ENCODE measurements at regions not wholly inside any gene's neighbourhood (a gene's known extent, or its start where the extent isn't known, plus 50 kb on each side); places are given as distances from the start of the nearest gene placed in this dataset.

GRCh38 chr5:167822241-167822640, 469.2 kb upstream of the WWC1 start:
- H3K27ac ChIP-seq, result no peak overlapping the region
- H3K36me3 ChIP-seq (ENCODE audit: insufficient read depth, low read length), result no peaks in the 10 kb centered on the region
- H3K9me3 ChIP-seq (ENCODE audit: low read depth, low read length), result no peaks in the 10 kb centered on the region
- no peak overlapping the region for H3K4me3 ChIP-seq
- no peak for DNase-seq (ENCODE audit: low read depth, low spot score)
- no peak overlapping the region for H3K9ac ChIP-seq (ENCODE audit: insufficient read length)
- no peak for TF ChIP-seq EZH2 (IDR thresholded peaks at IDR 0.05)
- no peak for TF ChIP-seq POLR2AphosphoS5 (IDR thresholded peaks at IDR 0.05; ENCODE audit: borderline replicate concordance, low read depth, low read length)
- TF ChIP-seq FOXP2 (optimal IDR thresholded peaks at IDR 0.05; ENCODE audit: control extremely low read depth, extremely low read length, insufficient read depth), result no peak

GRCh38 chr5:167823405-167823804, 468.0 kb upstream of the WWC1 start:
- no peak overlapping the region for H3K4me3 ChIP-seq
- DNase-seq (ENCODE audit: low read depth, low spot score), result no peak
- H3K9ac ChIP-seq (ENCODE audit: insufficient read length), result no peak overlapping the region
- no peak overlapping the region for H3K27ac ChIP-seq
- H3K9me3 ChIP-seq (ENCODE audit: low read depth, low read length), result no peaks in the 10 kb centered on the region
- no peak for TF ChIP-seq FOXP2 (optimal IDR thresholded peaks at IDR 0.05; ENCODE audit: control extremely low read depth, extremely low read length, insufficient read depth)
- TF ChIP-seq EZH2 (IDR thresholded peaks at IDR 0.05), result no peak
- no peaks in the 10 kb centered on the region for H3K36me3 ChIP-seq (ENCODE audit: insufficient read depth, low read length)

DNA sequence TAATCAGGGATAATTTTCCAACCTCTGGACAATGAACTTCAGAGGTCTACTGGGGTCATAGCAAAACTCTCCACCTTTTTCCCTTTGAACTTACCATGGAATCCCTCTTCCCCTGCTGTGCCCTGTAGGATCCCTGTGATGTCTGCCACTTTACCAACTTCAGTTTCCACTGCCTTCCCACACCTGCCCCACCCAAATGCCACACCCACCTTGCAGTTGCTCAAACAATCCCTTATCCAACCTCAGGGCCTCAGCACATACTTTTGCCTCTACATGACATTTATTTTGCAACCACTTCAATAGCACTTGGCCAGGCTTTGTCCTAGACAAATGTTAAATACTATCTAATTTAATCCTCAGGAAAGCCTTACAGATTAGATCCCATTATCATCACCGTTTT, 463.7 kb upstream of the WWC1 start:
- no peak overlapping the region for H3K27ac ChIP-seq
- H3K9me3 ChIP-seq (ENCODE audit: low read depth, low read length), result no peaks in the 10 kb centered on the region
- H3K36me3 ChIP-seq (ENCODE audit: insufficient read depth, low read length), result no peaks in the 10 kb centered on the region
- TF ChIP-seq EZH2 (IDR thresholded peaks at IDR 0.05), result no peak
- TF ChIP-seq POLR2AphosphoS5 (IDR thresholded peaks at IDR 0.05; ENCODE audit: borderline replicate concordance, low read depth, low read length), result no peak
- TF ChIP-seq FOXP2 (optimal IDR thresholded peaks at IDR 0.05; ENCODE audit: control extremely low read depth, extremely low read length, insufficient read depth), result no peak
- no peak overlapping the region for H3K4me3 ChIP-seq
- DNase-seq (ENCODE audit: low read depth, low spot score), result no peak
- H3K9ac ChIP-seq (ENCODE audit: insufficient read length), result no peak overlapping the region

- Histone ChIP-seq H3K9me3 (ENCODE audit: low read depth, low read length) (no peaks in the 10 kb centered on the region), H3K9ac (ENCODE audit: insufficient read length) (no peak overlapping the region), H3K4me3 (no peak overlapping the region), H3K27ac (no peak overlapping the region), H3K36me3 (ENCODE audit: insufficient read depth, low read length) (no peaks in the 10 kb centered on the region)
- no peak for DNase-seq (ENCODE audit: low read depth, low spot score)
- TF ChIP-seq EZH2 (IDR thresholded peaks at IDR 0.05), result no peak
- TF ChIP-seq FOXP2 (optimal IDR thresholded peaks at IDR 0.05; ENCODE audit: control extremely low read depth, extremely low read length, insufficient read depth), result no peak
- no peak for TF ChIP-seq POLR2AphosphoS5 (IDR thresholded peaks at IDR 0.05; ENCODE audit: borderline replicate concordance, low read depth, low read length)
Observed at GRCh38 chr5:167831754-167832504, 459.5 kb upstream of the WWC1 start.

- no peak for DNase-seq (ENCODE audit: low read depth, low spot score)
- no peak overlapping the region for H3K9ac ChIP-seq (ENCODE audit: insufficient read length)
- no peak overlapping the region for H3K4me3 ChIP-seq
- no peak overlapping the region for H3K27ac ChIP-seq
- H3K9me3 ChIP-seq (ENCODE audit: low read depth, low read length), result no peaks in the 10 kb centered on the region
- TF ChIP-seq FOXP2 (optimal IDR thresholded peaks at IDR 0.05; ENCODE audit: control extremely low read depth, extremely low read length, insufficient read depth), result no peak
- TF ChIP-seq EZH2 (IDR thresholded peaks at IDR 0.05), result no peak
- no peak for TF ChIP-seq POLR2AphosphoS5 (IDR thresholded peaks at IDR 0.05; ENCODE audit: borderline replicate concordance, low read depth, low read length)
- no peaks in the 10 kb centered on the region for H3K36me3 ChIP-seq (ENCODE audit: insufficient read depth, low read length)
Observed at GRCh38 chr5:167832609-167833008, 458.8 kb upstream of the WWC1 start.

DNA sequence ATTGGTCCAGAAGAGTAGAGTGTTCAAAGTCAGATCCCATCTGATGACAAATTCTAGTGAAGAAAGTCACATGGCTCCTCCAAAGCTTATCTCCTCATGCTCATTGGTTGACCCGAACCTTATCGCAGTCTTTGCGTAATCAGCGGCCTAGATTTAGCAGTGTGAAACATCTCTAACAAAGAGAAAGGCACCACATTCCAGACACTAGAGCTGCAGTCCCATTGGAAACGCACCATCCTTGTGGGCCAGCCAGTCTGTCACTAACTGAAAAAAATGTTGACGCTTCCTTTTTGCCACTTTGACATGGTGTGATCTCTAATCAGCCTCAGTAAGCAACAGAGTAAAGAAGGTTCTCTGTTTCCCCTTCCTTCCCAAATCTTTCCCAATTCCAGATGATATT, 458.0 kb upstream of the WWC1 start:
- H3K4me3 ChIP-seq, result no peak overlapping the region
- no peaks in the 10 kb centered on the region for H3K36me3 ChIP-seq (ENCODE audit: insufficient read depth, low read length)
- no peak overlapping the region for H3K9ac ChIP-seq (ENCODE audit: insufficient read length)
- no peak overlapping the region for H3K27ac ChIP-seq
- DNase-seq (ENCODE audit: low read depth, low spot score), result no peak
- TF ChIP-seq POLR2AphosphoS5 (IDR thresholded peaks at IDR 0.05; ENCODE audit: borderline replicate concordance, low read depth, low read length) (no peak), EZH2 (IDR thresholded peaks at IDR 0.05) (no peak), FOXP2 (optimal IDR thresholded peaks at IDR 0.05; ENCODE audit: control extremely low read depth, extremely low read length, insufficient read depth) (no peak)
- H3K9me3 ChIP-seq (ENCODE audit: low read depth, low read length), result no peaks in the 10 kb centered on the region

DNA sequence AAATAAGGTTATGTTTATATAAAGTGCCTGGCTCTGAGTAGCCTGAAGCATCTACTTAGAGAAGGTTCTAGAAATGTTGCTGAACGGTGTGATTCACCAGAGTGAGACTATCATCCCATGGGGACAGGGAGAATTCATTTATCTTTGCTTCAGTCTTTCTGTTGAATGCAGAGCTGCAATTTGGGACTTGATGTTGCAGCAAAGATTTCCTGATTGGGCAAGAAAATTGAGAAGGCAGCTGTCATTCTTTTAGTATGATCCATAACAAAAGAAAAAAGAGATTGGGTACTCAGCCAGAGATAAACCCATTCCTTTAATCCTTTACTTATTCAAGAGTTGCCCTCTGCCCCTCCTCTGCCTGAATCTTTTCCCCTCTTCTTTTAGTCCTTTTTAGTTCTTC, 456.3 kb upstream of the WWC1 start:
- no peaks in the 10 kb centered on the region for H3K9me3 ChIP-seq (ENCODE audit: low read depth, low read length)

DNA sequence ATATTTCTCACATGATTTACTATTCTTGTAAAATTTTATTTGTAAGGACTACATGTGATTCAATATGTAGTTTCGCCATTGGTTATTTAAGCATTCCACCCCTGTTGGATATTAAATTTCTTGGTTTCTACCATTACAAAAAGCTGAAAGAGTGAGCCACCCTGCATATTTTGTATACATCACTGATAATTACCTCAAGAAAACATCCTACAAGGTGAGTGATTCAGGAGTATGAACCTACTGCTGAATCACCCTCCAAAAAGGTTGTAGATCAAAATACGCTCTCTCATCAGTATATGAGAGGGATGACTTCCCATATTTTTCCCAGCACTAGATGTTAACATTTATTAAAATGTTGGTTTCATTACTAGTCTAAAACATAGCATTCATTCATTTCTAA, 454.3 kb upstream of the WWC1 start:
- Histone ChIP-seq H3K9me3 (ENCODE audit: low read depth, low read length) (no peaks in the 10 kb centered on the region), H3K4me3 (no peak overlapping the region), H3K36me3 (ENCODE audit: insufficient read depth, low read length) (no peaks in the 10 kb centered on the region), H3K27ac (no peak overlapping the region), H3K9ac (ENCODE audit: insufficient read length) (no peak overlapping the region)
- TF ChIP-seq POLR2AphosphoS5 (IDR thresholded peaks at IDR 0.05; ENCODE audit: borderline replicate concordance, low read depth, low read length) (no peak), EZH2 (IDR thresholded peaks at IDR 0.05) (no peak), FOXP2 (optimal IDR thresholded peaks at IDR 0.05; ENCODE audit: control extremely low read depth, extremely low read length, insufficient read depth) (no peak)
- DNase-seq (ENCODE audit: low read depth, low spot score), result no peak

More for the DNA sequence above, 456.3 kb upstream of the WWC1 start:
- TF ChIP-seq POLR2AphosphoS5 (IDR thresholded peaks at IDR 0.05; ENCODE audit: borderline replicate concordance, low read depth, low read length) (no peak), EZH2 (IDR thresholded peaks at IDR 0.05) (no peak)
- no peak for DNase-seq (ENCODE audit: low read depth, low spot score)
- H3K4me3 ChIP-seq, result no peak overlapping the region
- H3K9ac ChIP-seq (ENCODE audit: insufficient read length), result no peak overlapping the region
- H3K27ac ChIP-seq, result peak overlapping the region; percentile 28; the same call in 1 of the 2 replicates
- no peaks in the 10 kb centered on the region for H3K36me3 ChIP-seq (ENCODE audit: insufficient read depth, low read length)

GRCh38 chr5:167839065-167839464, 452.4 kb upstream of the WWC1 start:
- DNase-seq (ENCODE audit: low read depth, low spot score), result peak; percentile 59
- H3K27ac ChIP-seq, result peak overlapping the region; percentile 90
- H3K9ac ChIP-seq (ENCODE audit: insufficient read length), result peak overlapping the region; percentile 55
- no peaks in the 10 kb centered on the region for H3K9me3 ChIP-seq (ENCODE audit: low read depth, low read length)
- no peak for TF ChIP-seq EZH2 (IDR thresholded peaks at IDR 0.05)
- TF ChIP-seq FOXP2 (optimal IDR thresholded peaks at IDR 0.05; ENCODE audit: control extremely low read depth, extremely low read length, insufficient read depth), result peak; percentile 36
- no peaks in the 10 kb centered on the region for H3K36me3 ChIP-seq (ENCODE audit: insufficient read depth, low read length)
- H3K4me3 ChIP-seq, result peak overlapping the region; percentile 60
